Neural progenitor cell (in vitro differentiated cells): ENCODE measurements at regions not wholly inside any gene's neighbourhood (a gene's known extent, or its start where the extent isn't known, plus 50 kb on each side); places are given as distances from the start of the nearest gene placed in this dataset.

Source experiments
- DNase-seq: peaks from one replicate; pipeline ENCODE4 v3.0.0-alpha.2; 2016; ENCODE audit warnings: low spot score
- H2AFZ ChIP-seq: fragments of 200-600 bp; sonication (generic); replicated peaks from 2 replicates; pipeline ENCODE4 v1.6.1; 2016; ENCODE audit warnings: antibody characterized with exemption
- H3F3A ChIP-seq: fragments of 200-600 bp; sonication (generic); 2 replicates; pipeline ENCODE4 v1.6.1; 2016; ENCODE audit warnings: antibody characterized with exemption, low read depth
- H3K27ac ChIP-seq: fragments of 200-600 bp; sonication (generic); 2 replicates; pipeline ENCODE4 v1.5.1; 2016; ENCODE audit warnings: mild to moderate bottlenecking
- H3K27me3 ChIP-seq: fragments of 200-600 bp; sonication (generic); 2 replicates; pipeline ENCODE4 v1.6.1; 2016; ENCODE audit warnings: mild to moderate bottlenecking, moderate library complexity
- H3K36me3 ChIP-seq: fragments of 200-600 bp; sonication (generic); 2 replicates; pipeline ENCODE4 v1.5.1; 2016
- H3K4me1 ChIP-seq: fragments of 200-600 bp; sonication (generic); 2 replicates; pipeline ENCODE4 v1.6.1; 2016; ENCODE audit warnings: mixed run types
- H3K4me2 ChIP-seq: fragments of 200-600 bp; sonication (generic); 2 replicates; pipeline ENCODE4 v1.6.1; 2016
- H3K4me3 ChIP-seq: fragments of 200-600 bp; sonication (generic); 2 replicates; pipeline ENCODE4 v1.5.1; 2016
- H3K79me2 ChIP-seq: fragments of 200-600 bp; sonication (generic); 2 replicates; pipeline ENCODE4 v1.6.1; 2016; ENCODE audit warnings: low read depth
- H3K9ac ChIP-seq: fragments of 200-600 bp; sonication (generic); 2 replicates; pipeline ENCODE4 v1.6.1; 2016
- H3K9me3 ChIP-seq: fragments of 200-600 bp; sonication (generic); 2 replicates; pipeline ENCODE4 v1.5.1; 2016; ENCODE audit warnings: low read depth
- H4K20me1 ChIP-seq: fragments of 200-600 bp; sonication (generic); 2 replicates; pipeline ENCODE4 v1.6.1; 2016; ENCODE audit warnings: low read depth
- H3K27ac Mint-ChIP-seq: 3 replicates; pipeline ENCODE4 v1.8.0; 2021; ENCODE audit warnings: mixed read lengths
- H3K27me3 Mint-ChIP-seq: 2 replicates; pipeline ENCODE4 v1.8.0; 2022; ENCODE audit warnings: low read depth, mild to moderate bottlenecking, inconsistent platforms, moderate library complexity, mixed read lengths; ENCODE audit not compliant: insufficient read depth
- H3K36me3 Mint-ChIP-seq: 3 replicates; pipeline ENCODE4 v1.8.0; 2021; ENCODE audit warnings: mixed read lengths
- H3K4me1 Mint-ChIP-seq: 3 replicates; pipeline ENCODE4 v1.8.0; 2021; ENCODE audit warnings: mixed read lengths
- H3K4me3 Mint-ChIP-seq: 3 replicates; pipeline ENCODE4 v1.8.0; 2021; ENCODE audit warnings: mild to moderate bottlenecking, moderate library complexity, mixed read lengths
- H3K9me3 Mint-ChIP-seq: 3 replicates; pipeline ENCODE4 v1.8.0; 2020; ENCODE audit warnings: mixed read lengths
- CTCF ChIP-seq: fragments of 200-600 bp; sonication (generic); IDR thresholded peaks from 2 replicates; pipeline ENCODE4 v1.5.1; 2017; ENCODE audit warnings: antibody characterized with exemption, mild to moderate bottlenecking
- EZH2 ChIP-seq: fragments of 200-600 bp; sonication (generic); IDR thresholded peaks from 2 replicates; pipeline ENCODE4 v1.6.1; 2017; ENCODE audit warnings: antibody characterized with exemption, mild to moderate bottlenecking, moderate library complexity
- EZH2phosphoT487 ChIP-seq: fragments of 200-600 bp; sonication (generic); IDR thresholded peaks from 2 replicates; pipeline ENCODE4 v1.6.1; 2017; ENCODE audit warnings: antibody characterized with exemption

GRCh38 chr2:65920659-65921058, 488.3 kb upstream of the SPRED2 start:
- H3K36me3 Mint-ChIP-seq = no peaks in the 10 kb centered on the region
- Histone ChIP-seq H3K36me3 (no peaks in the 10 kb centered on the region), H3K4me2 (no peak overlapping the region), H4K20me1 (no peaks in the 10 kb centered on the region), H3K9ac (no peak overlapping the region), H3K27me3 (no peaks in the 10 kb centered on the region), H3F3A (no peaks in the 10 kb centered on the region), H3K4me3 (no peak overlapping the region), H3K79me2 (no peaks in the 10 kb centered on the region), H3K27ac (no peak overlapping the region), H3K4me1 (peaks cover 6% of the 10 kb centered on the region), H2AFZ (no peak overlapping the region), H3K9me3 (no peaks in the 10 kb centered on the region)
- H3K27me3 Mint-ChIP-seq = peaks cover 2% of the 10 kb centered on the region
- H3K4me3 Mint-ChIP-seq = no peak overlapping the region
- no peak for DNase-seq
- H3K4me1 Mint-ChIP-seq = peaks cover 13% of the 10 kb centered on the region
- TF ChIP-seq CTCF = no peak
- no peak for TF ChIP-seq EZH2
- no peak for TF ChIP-seq EZH2phosphoT487
- no peak overlapping the region for H3K27ac Mint-ChIP-seq
- H3K9me3 Mint-ChIP-seq = no peaks in the 10 kb centered on the region

GRCh38 chr2:65919550-65920188, 487.3 kb upstream of the SPRED2 start:
- TF ChIP-seq EZH2phosphoT487 (no peak), CTCF (no peak), EZH2 (no peak)
- Histone ChIP-seq H4K20me1 (no peaks in the 10 kb centered on the region), H3K4me1 (peaks cover 6% of the 10 kb centered on the region), H3F3A (no peaks in the 10 kb centered on the region), H3K4me2 (no peak overlapping the region), H3K27ac (no peak overlapping the region), H3K9me3 (no peaks in the 10 kb centered on the region), H3K27me3 (no peaks in the 10 kb centered on the region), H2AFZ (peak overlapping the region; percentile 45), H3K36me3 (no peaks in the 10 kb centered on the region), H3K79me2 (no peaks in the 10 kb centered on the region), H3K9ac (no peak overlapping the region), H3K4me3 (no peak overlapping the region)
- no peak for DNase-seq
- Mint-ChIP-seq H3K4me1 (peaks cover 14% of the 10 kb centered on the region), H3K4me3 (no peak overlapping the region), H3K27ac (peak overlapping the region; percentile 14), H3K9me3 (no peaks in the 10 kb centered on the region), H3K27me3 (peaks cover 2% of the 10 kb centered on the region), H3K36me3 (no peaks in the 10 kb centered on the region)

- Histone ChIP-seq H3K9ac (no peak overlapping the region), H3F3A (peaks cover under 1% of the 10 kb centered on the region), H3K36me3 (no peaks in the 10 kb centered on the region), H3K9me3 (no peaks in the 10 kb centered on the region), H4K20me1 (no peaks in the 10 kb centered on the region), H3K27me3 (no peaks in the 10 kb centered on the region), H2AFZ (no peak overlapping the region), H3K79me2 (no peaks in the 10 kb centered on the region), H3K4me2 (no peak overlapping the region), H3K4me1 (peaks cover 14% of the 10 kb centered on the region), H3K4me3 (no peak overlapping the region), H3K27ac (no peak overlapping the region)
- Mint-ChIP-seq H3K9me3 (no peaks in the 10 kb centered on the region), H3K27ac (no peak overlapping the region), H3K36me3 (no peaks in the 10 kb centered on the region), H3K4me3 (no peak overlapping the region), H3K4me1 (peaks cover 20% of the 10 kb centered on the region), H3K27me3 (peaks cover 2% of the 10 kb centered on the region)
- no peak for TF ChIP-seq EZH2
- peak; percentile 38 for TF ChIP-seq CTCF
- DNase-seq = no peak
Measured at GRCh38 chr2:65918760-65919187, 486.4 kb upstream of the SPRED2 start.
